ENCODE measurements at regions not wholly inside any gene's neighbourhood (a gene's known extent, or its start where the extent isn't known, plus 50 kb on each side); places are given as distances from the start of the nearest gene placed in this dataset.

GRCh38 chr2:100627330-100628300 is 64.8 kb downstream of the PDCL3 start:
- intact Hi-C loops (cut with DNase I): no loop called here
- DNase-seq: peak in 1 of 42 donors; percentile 35

- peak in 1 of 42 donors; percentile 24 for DNase-seq
- intact Hi-C loops (cut with DNase I): no loop called here
Observed at GRCh38 chr2:100628506-100628905, 65.7 kb downstream of the PDCL3 start.

DNA sequence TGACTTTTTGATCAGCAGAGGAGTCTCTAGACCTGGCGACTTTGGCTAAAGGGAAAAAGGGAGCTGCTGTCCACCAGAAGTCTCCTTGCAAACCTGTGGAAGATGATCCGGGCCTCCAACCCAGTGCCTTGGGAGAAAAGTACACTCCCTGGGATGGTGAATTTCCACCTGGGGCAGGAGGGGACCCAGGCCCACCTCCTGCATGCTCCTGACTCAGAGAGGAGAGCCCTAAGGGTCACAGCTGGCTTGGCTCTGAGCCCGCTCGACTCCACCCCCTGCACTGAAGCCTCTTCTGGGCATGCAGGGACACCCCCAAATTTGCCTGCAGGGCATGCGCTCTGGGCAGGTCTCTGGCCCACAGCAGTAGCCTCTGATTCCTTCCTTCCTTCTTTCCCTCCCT is 66.5 kb downstream of the PDCL3 start:
- intact Hi-C loops (cut with DNase I): no loop called here
- peak in 2 of 42 donors; percentile 2 to 13 for DNase-seq

DNA sequence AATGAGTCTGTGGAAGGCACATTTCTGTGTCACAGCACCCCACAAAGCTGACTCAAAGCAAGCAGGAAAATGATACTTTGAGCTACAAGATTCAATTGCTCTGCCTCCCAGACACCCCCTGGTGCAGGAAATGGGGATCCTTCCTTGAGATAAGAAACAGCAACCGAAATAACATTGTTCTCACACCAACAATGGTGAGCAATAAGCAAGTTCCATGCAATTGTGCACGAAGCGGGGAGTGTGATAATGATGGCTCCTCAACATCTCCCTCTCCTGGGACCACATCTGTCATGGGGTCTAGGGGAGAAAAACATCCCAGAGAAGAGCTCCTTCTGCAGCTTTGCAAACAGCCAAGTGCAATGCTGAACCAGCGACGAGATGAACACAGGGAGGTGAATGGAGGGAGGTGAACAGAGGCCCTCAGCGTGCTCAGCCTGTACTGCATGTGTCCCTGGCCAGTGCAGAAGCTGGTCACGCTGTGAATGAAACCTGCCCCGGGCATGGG is 67.7 kb downstream of the PDCL3 start:
- intact Hi-C loops (cut with DNase I): no loop called here
- DNase-seq: peak in 2 of 42 donors; percentile 9

DNA sequence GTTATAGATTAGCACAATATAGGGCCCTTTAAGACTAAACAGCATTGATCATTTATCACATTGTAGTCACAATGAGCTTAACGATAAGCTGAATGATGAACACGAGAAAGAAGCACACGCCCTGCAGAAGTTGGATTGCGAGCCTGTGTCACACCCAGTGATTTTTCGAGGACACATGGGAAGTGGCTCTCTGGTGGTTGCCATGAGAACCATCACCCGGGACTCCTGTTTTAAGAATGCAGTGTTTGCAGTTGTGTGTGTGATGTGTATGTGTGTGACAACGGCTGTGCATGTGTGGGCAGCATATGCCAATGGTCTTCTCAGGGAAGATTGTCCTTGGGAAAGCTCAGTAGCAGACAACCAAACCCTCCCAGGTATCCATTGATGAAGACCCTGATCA is 69.2 kb downstream of the PDCL3 start:
- intact Hi-C loops (cut with DNase I): no loop called here
- peak in 2 of 42 donors; percentile 2 to 25 for DNase-seq

DNA sequence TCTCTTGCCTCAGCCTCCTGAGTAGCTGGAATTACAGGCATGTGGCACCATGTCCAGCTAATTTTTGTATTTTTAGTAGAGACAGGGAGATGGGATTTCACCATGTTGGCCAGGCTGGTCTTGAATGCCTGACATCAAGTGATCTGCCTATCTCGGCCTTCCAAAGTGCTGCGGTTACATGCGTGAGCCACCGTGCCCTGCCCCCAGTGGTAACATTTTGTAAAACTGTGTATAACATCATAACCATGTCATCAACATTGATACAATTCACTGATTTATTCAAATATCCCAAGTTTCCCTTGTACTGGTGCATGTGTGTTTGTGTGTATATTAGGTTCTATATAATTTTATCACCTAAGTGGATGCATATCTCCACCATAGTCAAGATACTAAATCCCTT is 70.0 kb downstream of the PDCL3 start:
- DNase-seq: peak in 2 of 42 donors; percentile 1 to 14
- intact Hi-C loops (cut with DNase I): no loop called here

GRCh38 chr2:100639588-100640390 is 77.0 kb downstream of the PDCL3 start:
- DNase-seq: peak in 1 of 42 donors; percentile 25
- intact Hi-C loops (cut with DNase I): no loop called here

GRCh38 chr2:100640431-100641124 is 77.8 kb downstream of the PDCL3 start:
- DNase-seq: no peak
- intact Hi-C loops (cut with DNase I): no loop called here

- no peak for DNase-seq
- intact Hi-C loops (cut with DNase I): no loop called here
Observed at GRCh38 chr2:100641125-100641435, 78.3 kb downstream of the PDCL3 start.

DNA sequence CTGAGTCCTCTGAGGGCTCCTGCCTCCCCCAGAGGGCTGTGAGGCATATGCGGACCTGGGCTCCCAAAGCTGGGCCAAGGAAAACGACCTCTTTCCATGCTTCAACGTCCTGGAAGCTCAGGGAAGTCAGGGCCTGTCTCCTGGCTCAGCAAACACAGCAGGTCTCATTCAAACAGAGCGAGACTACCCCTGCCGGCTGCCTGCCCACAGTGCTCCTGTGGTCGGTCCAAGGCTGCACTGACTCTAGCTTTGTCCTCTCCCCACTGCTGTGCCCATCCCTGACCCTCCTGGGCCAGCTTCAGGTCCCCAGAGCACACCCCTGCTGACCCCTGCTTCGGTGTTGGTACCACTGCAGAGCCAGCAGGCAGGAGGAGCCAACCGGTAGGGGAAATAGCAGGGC is 79.6 kb downstream of the PDCL3 start:
- intact Hi-C loops (cut with DNase I): no loop called here
- no peak for DNase-seq

GRCh38 chr2:100643467-100643866 is 80.7 kb downstream of the PDCL3 start:
- no peak for DNase-seq
- intact Hi-C loops (cut with DNase I): no loop called here

DNA sequence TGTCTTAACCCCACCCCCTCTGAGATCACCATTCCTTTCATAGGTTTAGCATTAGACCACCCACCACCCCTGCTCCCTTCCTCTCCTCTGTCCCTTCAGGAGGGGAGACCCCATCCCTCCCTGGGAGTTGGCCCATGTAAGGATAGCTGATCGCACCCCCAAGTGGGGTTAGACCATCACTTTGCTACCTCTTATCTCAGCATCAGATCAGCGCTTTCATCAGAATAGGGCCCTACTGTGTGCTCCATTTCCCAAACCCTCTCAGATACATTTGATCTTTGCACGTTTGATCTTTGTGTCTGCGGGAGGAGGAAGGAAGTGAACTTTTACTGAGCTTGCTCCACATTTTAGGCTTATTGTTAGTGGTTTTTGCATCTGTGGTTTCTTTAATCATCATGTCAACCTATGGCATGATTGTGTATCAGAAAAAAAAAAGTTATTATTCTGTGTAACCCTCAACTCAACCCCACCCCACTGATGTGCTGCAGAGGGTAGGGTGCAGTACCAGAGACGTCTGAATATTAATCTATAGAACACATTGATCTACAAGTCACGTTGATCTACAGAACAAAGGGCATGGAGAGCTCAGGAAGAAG is 81.2 kb downstream of the PDCL3 start:
- DNase-seq: peak in 1 of 42 donors; percentile 25
- intact Hi-C loops (cut with DNase I): no loop called here

DNA sequence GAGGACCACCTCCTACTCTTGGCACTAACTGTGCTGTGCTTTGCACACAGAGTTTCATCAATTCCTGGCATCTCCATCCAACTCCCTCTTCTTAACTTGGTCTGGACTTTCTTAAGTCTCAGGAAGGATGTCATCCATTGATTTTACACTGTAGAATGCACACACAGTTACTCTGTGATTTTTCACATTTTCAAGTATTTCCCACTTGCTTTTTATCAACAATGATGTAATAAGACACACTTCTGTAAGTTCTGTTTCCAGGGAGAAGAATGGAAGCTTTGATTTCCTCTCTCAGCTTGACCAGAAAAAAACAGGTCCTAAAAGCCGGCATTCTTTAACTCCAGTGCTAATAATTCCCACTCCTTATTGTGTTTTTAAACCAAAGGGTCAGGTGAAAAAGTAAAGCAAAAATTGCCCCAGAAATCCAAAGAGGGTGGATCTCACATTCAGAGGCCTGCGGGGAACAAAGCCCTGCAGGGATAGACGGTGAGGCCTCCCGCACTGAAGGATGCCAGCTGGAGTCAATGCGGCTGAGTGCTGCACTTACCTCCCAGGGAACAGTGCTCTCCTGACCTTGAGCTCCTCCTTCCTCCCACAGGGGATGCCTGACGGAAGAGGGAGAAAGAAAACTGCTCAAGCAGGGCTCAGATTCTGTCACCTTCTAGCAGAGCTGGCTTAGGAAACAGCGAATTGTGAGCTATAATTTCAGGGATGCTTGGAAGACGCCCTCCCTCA is 83.1 kb downstream of the PDCL3 start:
- intact Hi-C loops (cut with DNase I): no loop called here
- peak in 5 of 42 donors; percentile 6 to 46 (median 20) for DNase-seq

DNA sequence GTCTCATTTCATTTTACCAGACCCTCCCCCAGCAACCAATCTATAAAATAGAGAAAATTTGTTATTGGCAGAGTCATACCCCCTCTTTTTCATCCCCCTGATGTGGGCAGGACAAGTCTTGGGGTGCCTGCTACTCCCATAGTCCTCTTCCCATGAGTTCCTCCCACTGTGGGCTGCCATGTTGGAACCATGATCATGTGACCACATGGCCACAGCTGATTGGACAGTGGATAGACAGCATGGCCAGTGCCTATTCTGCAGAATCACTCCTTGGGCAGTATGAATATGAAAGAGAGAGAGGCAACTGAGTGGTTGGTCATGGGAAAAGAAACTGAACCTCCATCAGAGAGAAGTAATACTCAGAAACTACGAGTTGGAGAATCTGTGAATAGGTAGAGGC is 84.9 kb downstream of the PDCL3 start:
- DNase-seq: no peak
- intact Hi-C loops (cut with DNase I): no loop called here

GRCh38 chr2:100650151-100650550 is 87.4 kb downstream of the PDCL3 start:
- intact Hi-C loops (cut with DNase I): no loop called here
- DNase-seq: no peak

GRCh38 chr2:100653449-100654035 is 90.7 kb downstream of the PDCL3 start:
- intact Hi-C loops (cut with DNase I): no loop called here
- no peak for DNase-seq

GRCh38 chr2:100654611-100655010 is 91.8 kb downstream of the PDCL3 start:
- no peak for DNase-seq
- intact Hi-C loops (cut with DNase I): no loop called here

DNA sequence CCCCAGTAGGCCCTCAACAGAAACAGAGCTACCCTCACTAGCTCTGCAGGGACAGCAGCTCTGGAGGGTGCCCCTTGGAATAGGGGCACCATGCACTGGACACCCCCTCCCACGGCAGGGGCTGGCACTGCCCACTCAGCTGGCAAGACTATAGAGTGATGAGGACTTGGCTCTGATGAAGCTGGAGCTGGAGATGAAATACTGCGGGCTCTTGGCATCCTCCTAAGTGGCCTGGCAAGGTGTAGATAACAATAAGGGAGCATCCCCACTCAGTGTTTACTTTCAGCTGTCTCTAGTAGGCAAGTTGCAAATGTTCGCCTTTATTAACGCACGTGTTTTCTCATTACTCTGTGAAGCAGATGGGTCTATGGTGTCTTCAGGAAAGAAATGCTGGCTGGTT is 92.7 kb downstream of the PDCL3 start:
- DNase-seq: no peak
- intact Hi-C loops (cut with DNase I): no loop called here
